ENCODE measurements at regions not wholly inside any gene's neighbourhood (a gene's known extent, or its start where the extent isn't known, plus 50 kb on each side); places are given as distances from the start of the nearest gene placed in this dataset.

- H2AFZ ChIP-seq (ENCODE audit: low read length): no peak overlapping the region
- H3K27ac ChIP-seq (ENCODE audit: extremely low read length, insufficient read depth, low read length): no peak overlapping the region
- no peaks in the 10 kb centered on the region for H4K20me1 ChIP-seq (ENCODE audit: insufficient read depth, low read length)
- H3K4me3 ChIP-seq (replicated peaks in 1 of 3; ENCODE audit: insufficient read depth in 1 of 3, low read depth in 2 of 3, low read length in 3 of 3): no peak overlapping the region
- intact Hi-C loops (cut with micrococcal nuclease; ENCODE audit: unreplicated experiment) (no loop called here), in situ Hi-C loops (cut with HindIII; ENCODE audit: extremely low pct_ligation_motif_present, low pct_unique_long_range_greater_than_20kb) (loop anchor here (25.0 kb wide), 1 partner anchor 92 kb away; no protein-coding TSS in a partner anchor)
- H3K36me3 ChIP-seq (replicated peaks in 1 of 2; ENCODE audit: control insufficient read depth in 1 of 2, insufficient read depth in 2 of 2, low read length in 2 of 2): no peaks in the 10 kb centered on the region
- CTCF ChIA-PET (ENCODE audit: low intra/inter-chr PET ratio, low total read pairs): no interaction called here
- WGBS (ENCODE audit: low lambda C conversion rate): 2% methylated on average over 4 of the region's 4 CpGs
- H3K4me2 ChIP-seq (ENCODE audit: low read depth, low read length): no peak overlapping the region
- H3K79me2 ChIP-seq (ENCODE audit: insufficient read depth, low read length): no peaks in the 10 kb centered on the region
- POLR2A ChIA-PET: no interaction called here
- H3K9ac ChIP-seq (ENCODE audit: insufficient read depth, low read depth, low read length): no peak overlapping the region
- no peaks in the 10 kb centered on the region for H3K27me3 ChIP-seq (ENCODE audit: control insufficient read depth in 1 of 2, insufficient read depth in 2 of 2, low read length in 2 of 2)
- FAIRE-seq: no peak
- H3K4me1 ChIP-seq (ENCODE audit: insufficient read depth, low read length): no peaks in the 10 kb centered on the region
- no peak for ATAC-seq
- H3K9me3 ChIP-seq (ENCODE audit: low read length): 0 out of 2 replicates have a peak, but pooled peaks cover 6% of the 10 kb centered on the region
- DNase-seq (ENCODE audit: low spot score): no peak
- BruUV-seq (replicated peaks): no TSS peak
- no peak for TF ChIP-seq HOMEZ (CRISPR knock-in tag; IDR thresholded peaks at IDR 0.05; ENCODE audit: low read depth)
- no peak for TF ChIP-seq MEIS1 (CRISPR knock-in tag; IDR thresholded peaks at IDR 0.05; ENCODE audit: borderline replicate concordance)
- TF ChIP-seq MTERF4 (CRISPR knock-in tag; IDR thresholded peaks at IDR 0.05): no peak
- TF ChIP-seq ZNF432 (CRISPR knock-in tag; IDR thresholded peaks at IDR 0.05; ENCODE audit: borderline replicate concordance): no peak
- no peak for TF ChIP-seq ZNF740 (CRISPR knock-in tag; IDR thresholded peaks at IDR 0.05)
- TF ChIP-seq THAP7 (CRISPR knock-in tag; IDR thresholded peaks at IDR 0.05): no peak
- TF ChIP-seq JDP2 (CRISPR knock-in tag; IDR thresholded peaks at IDR 0.05; ENCODE audit: borderline replicate concordance): no peak
- no peak for TF ChIP-seq POLR2G (IDR thresholded peaks at IDR 0.05; ENCODE audit: low read depth, low read length)
- TF ChIP-seq ZFP91 (CRISPR knock-in tag; IDR thresholded peaks at IDR 0.05; ENCODE audit: borderline replicate concordance): no peak
- TF ChIP-seq FOXC1 (CRISPR knock-in tag; IDR thresholded peaks at IDR 0.05; ENCODE audit: borderline replicate concordance): no peak
- TF ChIP-seq RAD21 (CRISPR knock-in tag; IDR thresholded peaks at IDR 0.05): no peak
- no peak for TF ChIP-seq THRA (CRISPR knock-in tag; IDR thresholded peaks at IDR 0.05; ENCODE audit: borderline replicate concordance)
- TF ChIP-seq ATF4 (CRISPR knock-in tag; IDR thresholded peaks at IDR 0.05): no peak
- no peak for TF ChIP-seq NCOR1 (IDR thresholded peaks at IDR 0.05; ENCODE audit: borderline replicate concordance, low read length)
- no peak for TF ChIP-seq ARID3A (IDR thresholded peaks at IDR 0.05; ENCODE audit: low read depth, low read length)
These were observed 55.2 kb upstream of the DMAC1 start for GRCh38 chr9:7854763-7855162.
